Common myeloid progenitor, CD34-positive (primary cell): ENCODE measurements at regions not wholly inside any gene's neighbourhood (a gene's known extent, or its start where the extent isn't known, plus 50 kb on each side); places are given as distances from the start of the nearest gene placed in this dataset.

Experiments used
- CTCF ChIA-PET: fragments of 350-600 bp; sonication (Branson Sonifier 250); formaldehyde crosslinking; loops from one replicate; lab custom pipeline; 2021; ENCODE audit warnings: antibody characterized with exemption; lab: Charles Lee
- POLR2A ChIA-PET: fragments of 350-600 bp; sonication (Branson Sonifier 250); formaldehyde crosslinking; loops from one replicate; lab custom pipeline; 2021; ENCODE audit warnings: antibody characterized with exemption; lab: Charles Lee
- DNase-seq, 3 donors: peaks; one replicate each; pipeline versions ENCODE4 v3.0.0 to v3.0.0-alpha.2; 2013
- H3K27ac ChIP-seq, 2 experiments: 1 replicate in 1 of 2; 2 replicates in 1 of 2; pipeline ENCODE4 v1.7.0; 2013; ENCODE audit warnings: inconsistent platforms in 2 of 2, low read length in 2 of 2, mild to moderate bottlenecking in 2 of 2, low read depth in 1 of 2, moderate library complexity in 1 of 2; ENCODE audit not compliant: severe bottlenecking in 2 of 2, insufficient read depth in 1 of 2, poor library complexity in 1 of 2
- H3K27me3 ChIP-seq, 5 experiments: replicated peaks in 2 of 5; 1 replicate in 3 of 5; 2 replicates in 2 of 5; pipeline versions ENCODE4 v1.6.1 to v1.7.0; 2013; ENCODE audit warnings: low read length in 4 of 5, mild to moderate bottlenecking in 2 of 5, moderate library complexity in 2 of 5, inconsistent platforms in 1 of 5; ENCODE audit not compliant: insufficient read depth in 5 of 5, control insufficient read depth in 4 of 5
- H3K36me3 ChIP-seq, 4 experiments: 1 replicate in 2 of 4; 2 replicates in 2 of 4; pipeline versions ENCODE4 v1.6.1 to v1.7.0; 2013; ENCODE audit warnings: low read length in 3 of 4, control low read depth in 1 of 4, mild to moderate bottlenecking in 1 of 4; ENCODE audit not compliant: control insufficient read depth in 4 of 4, insufficient read depth in 4 of 4
- H3K4me1 ChIP-seq, 4 experiments: 1 replicate in 3 of 4; 2 replicates in 1 of 4; pipeline versions ENCODE4 v1.6.1 to v1.7.1; 2013; ENCODE audit warnings: low read length in 3 of 4, mild to moderate bottlenecking in 3 of 4, control low read depth in 1 of 4, inconsistent platforms in 1 of 4, moderate library complexity in 1 of 4; ENCODE audit not compliant: control insufficient read depth in 4 of 4, insufficient read depth in 4 of 4; ENCODE audit errors: control extremely low read depth in 1 of 4
- H3K4me3 ChIP-seq, 7 experiments: 1 replicate in 4 of 7; 2 replicates in 3 of 7; pipeline versions ENCODE4 v1.5.1 to v1.7.0; 2013; ENCODE audit warnings: mild to moderate bottlenecking in 7 of 7, low read length in 6 of 7, moderate library complexity in 6 of 7, inconsistent platforms in 2 of 7, low read depth in 2 of 7, control low read depth in 1 of 7; ENCODE audit not compliant: insufficient read depth in 4 of 7, control insufficient read depth in 1 of 7; ENCODE audit errors: extremely low read depth in 1 of 7
- H3K9me3 ChIP-seq, 5 experiments: 1 replicate in 4 of 5; 2 replicates in 1 of 5; pipeline versions ENCODE4 v1.6.1 to v1.7.1; 2013; ENCODE audit warnings: low read length in 4 of 5, mild to moderate bottlenecking in 2 of 5, inconsistent platforms in 1 of 5, low read depth in 1 of 5, moderate library complexity in 1 of 5; ENCODE audit not compliant: control insufficient read depth in 4 of 5, insufficient read depth in 2 of 5; ENCODE audit errors: control extremely low read depth in 1 of 5
- WGBS: methylation state at CpG from one replicate; pipeline ENCODE4 v1.1.5; 2013; ENCODE audit not compliant: insufficient coverage; 5-methylcytosine and 5-hydroxymethylcytosine counted together

GRCh38 chr9:89805571-89806292, 200.9 kb downstream of the GADD45G start:
- ChIA-PET POLR2A (no interaction called here), CTCF (interaction anchor here (1.4 kb wide), 1 partner anchor 10 kb away, joined by 3 read pairs; no protein-coding TSS in a partner anchor)
- Histone ChIP-seq H3K9me3 (no peaks in the 10 kb centered on the region), H3K36me3 (no peaks in the 10 kb centered on the region), H3K27me3 (no peaks in the 10 kb centered on the region), H3K4me3 (no peak overlapping the region), H3K27ac (no peak overlapping the region), H3K4me1 (no peaks in the 10 kb centered on the region)
- 96% methylated on average over 8 of the region's 10 CpGs for WGBS
- no peak for DNase-seq

GRCh38 chr9:89806371-89807100, 201.7 kb downstream of the GADD45G start:
- 96% methylated on average over 4 of the region's 4 CpGs for WGBS
- Histone ChIP-seq H3K36me3 (no peaks in the 10 kb centered on the region), H3K4me3 (no peak overlapping the region), H3K4me1 (no peaks in the 10 kb centered on the region), H3K27me3 (no peaks in the 10 kb centered on the region), H3K27ac (no peak overlapping the region), H3K9me3 (no peaks in the 10 kb centered on the region)
- POLR2A ChIA-PET = no interaction called here
- no peak for DNase-seq
- CTCF ChIA-PET = interaction anchor here (1.0 kb wide), 1 partner anchor 11 kb away, joined by 3 read pairs; no protein-coding TSS in a partner anchor

GRCh38 chr9:89807101-89807395, 202.2 kb downstream of the GADD45G start:
- no peak for DNase-seq
- CTCF ChIA-PET = interaction anchor here (1.0 kb wide), 1 partner anchor 11 kb away, joined by 3 read pairs; no protein-coding TSS in a partner anchor
- no peaks in the 10 kb centered on the region for H3K9me3 ChIP-seq
- no peak overlapping the region for H3K27ac ChIP-seq
- no peaks in the 10 kb centered on the region for H3K4me1 ChIP-seq
- POLR2A ChIA-PET = no interaction called here
- no peaks in the 10 kb centered on the region for H3K27me3 ChIP-seq
- H3K4me3 ChIP-seq = no peak overlapping the region
- no peaks in the 10 kb centered on the region for H3K36me3 ChIP-seq
- 97% methylated on average over 5 of the region's 5 CpGs for WGBS

GRCh38 chr9:89807682-89808075, 202.9 kb downstream of the GADD45G start:
- ChIA-PET CTCF (no interaction called here), POLR2A (no interaction called here)
- H3K4me3 ChIP-seq = no peak overlapping the region
- no peaks in the 10 kb centered on the region for H3K9me3 ChIP-seq
- H3K4me1 ChIP-seq = no peaks in the 10 kb centered on the region
- H3K27ac ChIP-seq = no peak overlapping the region
- WGBS = 87% methylated on average over 2 of the region's 2 CpGs
- DNase-seq = no peak
- H3K36me3 ChIP-seq = no peaks in the 10 kb centered on the region
- H3K27me3 ChIP-seq = no peaks in the 10 kb centered on the region

DNA sequence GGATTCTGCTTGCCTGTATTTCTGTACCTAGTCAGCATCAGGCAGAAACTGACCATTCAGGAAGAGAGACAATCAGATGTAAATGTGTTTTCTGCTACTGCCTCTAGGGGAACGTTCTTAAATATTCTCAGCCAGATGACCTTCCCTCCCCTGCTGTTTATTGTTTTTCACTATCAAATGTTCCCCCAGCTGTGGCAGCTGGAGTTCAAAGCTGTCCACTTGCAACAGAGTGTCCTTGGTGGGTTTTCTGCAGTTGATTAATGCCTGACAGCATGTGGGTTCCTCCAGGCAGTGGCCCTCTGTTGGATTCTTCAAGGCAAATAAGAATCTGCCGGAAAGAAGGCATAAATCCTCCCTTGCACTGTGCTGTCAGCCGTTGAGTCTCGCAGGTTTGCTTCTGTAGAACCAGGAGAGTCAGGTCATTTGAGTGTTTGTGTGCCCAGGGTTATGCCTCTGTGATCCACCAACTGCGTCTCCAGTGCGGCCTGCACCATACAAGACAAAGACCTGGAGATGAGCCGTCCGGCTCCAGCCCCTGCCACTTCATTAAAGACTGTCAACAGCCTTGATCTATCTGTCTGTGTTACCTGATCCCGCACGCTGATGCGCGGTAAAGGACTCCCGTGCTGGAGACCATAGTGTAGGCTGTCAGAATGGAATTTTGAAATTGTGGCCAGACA, 203.4 kb downstream of the GADD45G start:
- no peaks in the 10 kb centered on the region for H3K9me3 ChIP-seq
- no peak overlapping the region for H3K27ac ChIP-seq
- ChIA-PET POLR2A (no interaction called here), CTCF (interaction anchor here (0.8 to 1.0 kb wide), 2 partner anchors 10 to 27 kb away, joined by 3 to 4 read pairs; no protein-coding TSS in a partner anchor)
- H3K27me3 ChIP-seq = no peaks in the 10 kb centered on the region
- 89% methylated on average over 12 of the region's 13 CpGs for WGBS
- no peak overlapping the region for H3K4me3 ChIP-seq
- no peaks in the 10 kb centered on the region for H3K36me3 ChIP-seq
- no peaks in the 10 kb centered on the region for H3K4me1 ChIP-seq
- DNase-seq = peak in 2 of 3 donors; percentile 35 to 64

GRCh38 chr9:89808756-89809181, 204.0 kb downstream of the GADD45G start:
- DNase-seq = no peak
- POLR2A ChIA-PET = no interaction called here
- Histone ChIP-seq H3K9me3 (no peaks in the 10 kb centered on the region), H3K4me3 (no peak overlapping the region), H3K27me3 (no peaks in the 10 kb centered on the region), H3K4me1 (peaks cover 0 to 5% (median under 1%) of the 10 kb centered on the region in 4 experiments), H3K27ac (no peak overlapping the region), H3K36me3 (no peaks in the 10 kb centered on the region)
- CTCF ChIA-PET = interaction anchor here (0.8 to 1.0 kb wide), 2 partner anchors 10 to 27 kb away, joined by 3 to 4 read pairs; no protein-coding TSS in a partner anchor
- WGBS = over 99% methylated on average over 12 of the region's 12 CpGs
